H1 (cell line): ENCODE measurements at regions not wholly inside any gene's neighbourhood (a gene's known extent, or its start where the extent isn't known, plus 50 kb on each side); places are given as distances from the start of the nearest gene placed in this dataset.

Source experiments
- CBX5 ChIP-seq: fragments of 300-800, 300-1000 bp; sonication (generic); IDR thresholded peaks from 2 replicates; pipeline ENCODE4 v1.7.1; 2016; ENCODE audit warnings: antibody characterized with exemption, low read length, low read depth
- NRF1 ChIP-seq: IDR thresholded peaks from 2 replicates; pipeline ENCODE4 v1.6.1; 2011; ENCODE audit warnings: mild to moderate bottlenecking, low read depth, low read length, improper control_type of control experiment

GRCh38 chr7:25706764-25707163, 445.2 kb upstream of the NFE2L3 start (continued):
- TF ChIP-seq NRF1, result no peak
- no peak for TF ChIP-seq CBX5
- TF ChIP-seq, all 59 proteins: peak for 0
